Activated T-cell treated with anti-CD3 and anti-CD28 coated beads, Interleukin-2, amount 50 U/mL, for 1 hour (primary cell): ENCODE measurements at regions not wholly inside any gene's neighbourhood (a gene's known extent, or its start where the extent isn't known, plus 50 kb on each side); places are given as distances from the start of the nearest gene placed in this dataset.
"Not testable (repeated sequence)": the region's sequence is repeated elsewhere in the genome, so short reads cannot be mapped to it uniquely, and the experiment has no call there.

Source experiments
- DNase-seq: peaks from one replicate; pipeline ENCODE4 v3.0.0-alpha.2; 2020

- no peak for DNase-seq
Measured at GRCh38 chr14:37712976-37713431, 117.6 kb downstream of the TTC6 start.

- no peak for DNase-seq
Measured at GRCh38 chr14:37720131-37720530, 124.7 kb downstream of the TTC6 start.

GRCh38 chr14:37721976-37722659, 126.7 kb downstream of the TTC6 start:
- no peak for DNase-seq

- DNase-seq, result no peak
Measured at GRCh38 chr14:37723515-37723914, 128.1 kb downstream of the TTC6 start.

DNA sequence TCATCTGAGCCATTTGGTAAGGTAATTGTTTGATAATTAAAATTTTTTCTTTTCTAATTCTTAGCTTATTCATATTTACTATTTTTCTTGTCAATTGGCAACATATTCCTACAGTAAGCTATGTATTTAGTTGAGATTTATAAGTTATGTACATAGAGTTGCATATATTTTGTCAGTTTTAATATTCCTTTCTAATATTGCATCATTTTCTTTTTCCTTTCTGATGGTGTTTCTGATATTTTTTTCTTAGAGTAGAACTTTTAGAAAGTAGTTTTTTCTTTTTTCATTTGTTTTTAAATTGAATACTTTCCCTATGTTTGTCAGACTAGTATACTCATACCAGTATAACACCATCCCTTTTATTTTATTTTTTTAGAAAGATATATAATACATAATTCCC, 131.3 kb downstream of the TTC6 start:
- DNase-seq, result no peak

- DNase-seq, result no peak
Measured at GRCh38 chr14:37729218-37729617, 133.8 kb downstream of the TTC6 start.

- DNase-seq, result no peak
Measured at GRCh38 chr14:37731094-37731493, 135.7 kb downstream of the TTC6 start.

DNA sequence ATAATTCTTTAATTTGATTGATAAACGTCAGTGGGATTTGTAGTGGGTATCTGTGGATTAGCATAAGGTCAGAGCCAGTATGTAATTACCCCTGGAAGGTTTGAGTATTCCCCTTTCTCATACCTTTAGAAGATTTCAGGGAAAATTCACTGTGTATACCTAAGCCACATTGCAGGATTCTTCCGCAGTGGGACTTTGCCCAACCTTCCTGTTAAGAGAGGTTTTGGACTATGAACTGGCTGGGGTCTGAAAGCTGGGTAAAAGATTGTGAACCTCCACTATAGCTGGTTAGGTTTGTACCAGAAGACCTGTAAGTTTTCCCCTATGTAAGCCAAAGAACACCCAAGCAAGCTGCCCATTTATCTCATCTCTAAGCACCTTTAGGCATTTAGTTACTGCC, 150.2 kb downstream of the TTC6 start:
- DNase-seq, result no peak

DNA sequence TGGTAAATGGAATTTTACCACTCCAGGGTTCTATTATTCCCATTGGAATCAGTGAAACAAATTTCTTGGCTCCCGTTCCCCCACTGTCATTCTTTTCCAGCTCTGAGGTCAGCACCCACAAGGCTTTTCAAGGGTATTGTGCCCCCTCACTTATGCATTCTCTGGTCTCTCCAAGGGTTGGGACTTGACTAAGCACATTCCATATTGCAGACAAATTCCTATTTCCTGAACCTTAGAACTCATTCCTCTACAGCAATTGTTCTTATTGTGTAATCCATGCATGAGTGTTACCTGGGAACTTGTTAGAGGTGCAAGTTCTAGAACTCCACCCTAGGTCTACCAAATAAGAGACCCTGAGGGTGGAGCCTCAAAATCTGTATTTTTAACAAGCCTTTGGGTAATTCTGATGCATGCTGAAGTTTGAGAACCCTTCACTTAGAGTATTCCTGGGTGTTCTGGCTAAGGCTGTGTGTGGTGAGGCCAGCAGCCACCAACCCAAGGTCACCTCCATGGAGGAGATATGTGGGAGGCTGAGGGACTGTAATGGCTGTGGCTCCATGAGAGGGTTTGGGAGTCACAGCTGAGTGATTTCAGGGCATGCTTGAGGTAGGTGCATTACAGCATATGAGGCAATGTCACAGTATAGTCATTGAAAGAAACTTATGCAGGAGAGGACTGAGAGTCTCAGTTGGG, 150.9 kb downstream of the TTC6 start:
- no peak for DNase-seq

DNA sequence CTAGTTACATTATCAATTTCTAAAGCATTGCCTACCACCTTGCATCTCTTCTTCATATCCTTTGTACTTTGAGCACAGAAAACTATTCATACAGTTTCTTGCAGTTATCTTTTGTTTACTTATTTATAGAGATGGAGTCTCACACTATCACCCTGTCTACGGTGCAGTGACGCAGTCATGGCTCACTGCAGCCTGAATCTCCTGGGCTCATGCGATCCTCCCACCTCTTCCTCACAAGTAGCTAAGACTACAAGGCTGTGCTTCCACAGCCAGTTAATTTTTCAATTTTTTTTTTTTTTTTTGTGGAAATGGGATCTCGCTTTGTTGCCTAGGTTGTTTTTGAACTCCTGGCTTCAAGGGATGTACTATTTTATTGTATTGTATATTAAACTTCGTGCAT, 158.0 kb downstream of the TTC6 start:
- DNase-seq, result no peak

DNA sequence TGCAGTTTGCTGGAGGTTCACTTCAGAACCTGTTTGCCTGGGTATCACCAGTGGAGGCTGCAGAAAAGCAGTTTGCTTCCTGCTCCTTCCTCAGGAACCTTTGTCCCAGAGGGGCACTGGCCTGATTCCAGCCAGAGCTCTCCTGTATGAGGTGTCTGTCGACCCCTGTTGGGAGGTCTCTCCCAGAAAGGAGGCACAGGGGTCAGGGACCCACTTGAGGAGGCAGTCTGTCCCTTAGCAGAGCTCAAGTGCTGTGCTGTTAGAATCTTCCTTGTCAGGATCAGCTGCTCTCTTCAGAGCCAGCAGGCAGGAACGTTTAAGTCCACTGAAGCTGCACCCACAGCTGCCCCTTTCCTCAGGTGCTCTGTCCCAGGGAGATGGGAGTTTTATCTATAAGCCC, 164.8 kb downstream of the TTC6 start:
- DNase-seq, result not testable (repeated sequence)

DNA sequence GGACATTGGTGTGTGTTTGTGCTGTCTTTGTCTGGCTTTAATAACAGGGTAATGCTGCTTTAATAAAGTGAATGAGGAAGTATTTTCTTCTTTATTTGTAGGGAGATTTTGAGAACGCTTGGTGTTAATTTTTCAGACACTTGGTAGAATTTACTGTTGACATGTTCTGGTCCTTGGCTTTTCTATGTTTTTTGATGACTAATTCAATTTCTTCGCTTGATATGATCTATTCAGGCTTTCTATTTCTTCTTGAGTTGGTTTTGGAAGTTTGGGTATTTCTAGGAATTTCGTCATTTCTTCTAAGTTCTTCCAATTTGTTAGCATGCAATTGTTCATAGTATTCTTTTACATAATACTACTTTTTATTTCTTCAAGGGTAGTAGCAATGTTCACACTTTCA, 167.8 kb downstream of the TTC6 start:
- DNase-seq, result no peak

DNA sequence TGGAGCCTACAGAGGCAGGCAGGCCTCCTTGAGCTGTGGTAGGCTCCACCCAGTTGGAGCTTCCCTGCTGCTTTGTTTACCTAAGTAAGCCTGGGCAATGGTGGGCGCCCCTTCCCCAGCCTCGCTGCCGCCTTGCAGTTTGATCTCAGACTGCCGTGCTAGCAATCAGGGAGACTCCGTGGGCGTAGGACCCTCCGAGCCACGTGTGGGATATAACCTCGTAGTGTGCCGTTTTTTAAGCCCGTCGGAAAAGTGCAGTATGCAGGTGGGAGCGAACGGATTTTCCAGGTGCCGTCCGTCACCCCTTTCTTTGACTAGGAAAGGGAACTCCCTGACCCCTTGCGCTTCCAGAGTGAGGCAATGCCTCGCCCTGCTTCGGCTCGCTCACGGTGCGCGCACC, 176.9 kb downstream of the TTC6 start:
- not testable (repeated sequence) for DNase-seq

- no peak for DNase-seq
Measured at GRCh38 chr14:37776791-37777499, 181.5 kb downstream of the TTC6 start.

GRCh38 chr14:37778135-37778943, 182.9 kb downstream of the TTC6 start:
- DNase-seq, result no peak

DNA sequence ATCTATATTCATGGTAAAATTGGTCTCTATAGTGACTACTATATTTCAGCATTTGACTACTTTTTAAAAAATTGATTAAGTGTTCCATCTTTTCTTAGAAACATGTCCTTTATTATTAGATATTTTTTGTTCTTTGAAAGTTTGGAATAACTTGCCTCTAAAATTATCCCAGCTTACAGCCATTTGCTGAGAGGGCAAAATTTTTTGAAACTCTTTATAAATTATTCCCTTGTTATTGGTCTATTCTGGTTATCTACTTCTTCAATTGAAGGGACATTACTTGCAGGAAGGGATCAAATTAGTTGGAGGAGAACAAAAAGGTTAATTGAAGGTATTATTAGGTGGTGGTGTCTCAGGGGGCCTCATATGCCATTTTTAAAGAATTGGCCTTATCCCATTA, 184.1 kb downstream of the TTC6 start:
- no peak for DNase-seq

DNA sequence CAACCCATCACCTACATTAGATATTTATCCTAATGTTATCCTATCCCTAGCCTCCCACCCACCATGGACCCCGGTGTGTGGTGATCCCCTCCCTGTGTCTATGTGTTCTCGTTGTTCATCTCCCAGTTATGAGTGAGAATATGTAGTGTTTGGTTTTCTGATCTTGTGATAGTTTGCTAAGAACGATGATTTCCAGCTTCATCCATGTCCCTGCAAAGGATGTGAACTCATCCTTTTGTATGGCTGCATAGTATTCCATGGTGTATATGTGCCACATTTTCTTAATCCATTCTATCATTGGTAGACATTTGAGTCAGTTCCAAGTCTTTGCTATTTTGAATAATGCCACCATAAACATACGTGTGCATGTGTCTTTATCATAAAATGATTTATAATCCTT, 185.3 kb downstream of the TTC6 start:
- DNase-seq, result not testable (repeated sequence)

GRCh38 chr14:37784203-37784826, 188.9 kb downstream of the TTC6 start:
- not testable (repeated sequence) for DNase-seq

DNA sequence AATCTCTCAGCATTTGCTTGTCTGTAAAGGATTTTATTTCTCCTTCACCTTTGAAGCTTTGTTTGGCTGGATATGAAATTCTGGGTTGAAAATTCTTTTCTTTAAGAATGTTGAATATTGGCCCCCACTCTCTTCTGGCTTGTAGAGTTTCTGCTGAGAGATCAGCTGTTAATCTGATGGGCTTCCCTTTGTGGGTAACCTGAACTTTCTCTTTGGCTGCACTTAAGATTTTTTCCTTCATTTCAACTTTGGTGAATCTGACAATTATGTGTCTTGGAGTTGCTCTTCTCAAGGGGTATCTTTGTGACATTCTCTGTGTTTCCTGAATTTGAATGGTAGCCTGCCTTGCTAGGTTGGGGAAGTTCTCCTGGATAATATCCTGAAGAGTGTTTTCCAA, 189.4 kb downstream of the TTC6 start:
- not testable (repeated sequence) for DNase-seq

DNA sequence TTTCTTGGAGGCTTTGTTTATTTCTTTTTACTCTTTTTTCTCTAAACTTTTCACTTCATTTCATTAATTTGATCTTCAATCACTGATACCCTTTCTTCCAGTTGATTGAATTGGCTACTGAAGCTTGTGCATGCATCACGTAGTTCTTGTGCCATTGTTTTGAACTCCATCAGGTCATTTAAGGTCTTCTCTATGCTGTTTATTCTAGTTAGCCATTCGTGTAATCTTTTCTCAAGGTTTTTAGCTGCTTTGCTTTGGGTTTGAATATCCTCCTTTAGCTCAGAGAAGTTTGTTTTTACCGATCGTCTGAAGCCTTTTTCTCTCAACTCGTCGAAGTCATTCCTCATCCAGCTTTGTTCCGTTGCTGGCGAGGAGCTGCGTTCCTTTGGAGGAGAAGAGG, 189.9 kb downstream of the TTC6 start:
- DNase-seq, result not testable (repeated sequence)

DNA sequence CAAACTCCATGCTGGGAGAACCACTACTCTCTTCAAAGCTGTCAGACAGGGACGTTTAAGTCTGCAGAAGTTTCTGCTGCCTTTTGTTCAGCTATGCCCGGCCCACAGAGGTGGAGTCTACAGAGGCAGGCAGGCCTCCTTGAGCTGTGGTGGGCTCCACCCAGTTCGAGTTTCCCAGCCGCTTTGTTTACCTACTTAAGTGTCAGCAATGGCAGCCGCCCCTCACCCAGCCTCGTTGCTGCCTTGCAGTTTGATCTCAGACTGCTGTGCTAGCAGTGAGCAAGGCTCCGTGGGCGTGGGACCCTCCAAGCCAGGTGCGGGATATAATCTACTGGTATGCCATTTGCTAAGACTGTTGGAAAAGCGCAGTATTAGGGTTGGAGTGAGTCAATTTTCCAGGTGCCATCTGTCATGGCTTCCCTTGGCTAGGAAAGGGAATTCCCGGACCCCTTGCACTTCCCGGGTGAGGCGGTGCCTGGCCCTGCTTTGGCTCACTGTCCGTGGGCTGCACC, 190.7 kb downstream of the TTC6 start:
- not testable (repeated sequence) for DNase-seq

- no peak for DNase-seq
Measured at GRCh38 chr14:37787879-37788494, 192.6 kb downstream of the TTC6 start.
